Cardiac muscle cell (in vitro differentiated cells and primary cell): ENCODE measurements at regions not wholly inside any gene's neighbourhood (a gene's known extent, or its start where the extent isn't known, plus 50 kb on each side); places are given as distances from the start of the nearest gene placed in this dataset.

Experiments used
- DNase-seq, 2 donors: peaks; one replicate each; pipeline versions ENCODE4 v3.0.0 to v3.0.0-alpha.2; 2010 to 2017; ENCODE audit warnings: low read depth in 1 of 2, low spot score in 1 of 2
- H3K27ac ChIP-seq: fragments of 200-600 bp; sonication (generic); 2 replicates; pipeline ENCODE4 v1.5.1; 2016
- H3K27me3 ChIP-seq: fragments of 200-600 bp; sonication (generic); 2 replicates; pipeline ENCODE4 v1.6.0; 2016; ENCODE audit warnings: control low read depth
- H3K36me3 ChIP-seq: fragments of 200-600 bp; sonication (generic); 2 replicates; pipeline ENCODE4 v1.5.1; 2016; ENCODE audit warnings: control low read depth
- H3K4me1 ChIP-seq: fragments of 200-600 bp; sonication (generic); 2 replicates; pipeline ENCODE4 v1.8.1; 2017; ENCODE audit warnings: low read depth, mild to moderate bottlenecking, mixed run types
- H3K4me3 ChIP-seq: fragments of 200-600 bp; sonication (generic); 2 replicates; pipeline ENCODE4 v1.5.1; 2016; ENCODE audit warnings: mild to moderate bottlenecking
- H3K9me3 ChIP-seq: fragments of 200-600 bp; sonication (generic); 2 replicates; pipeline ENCODE4 v1.5.1; 2017; ENCODE audit warnings: low read depth, mild to moderate bottlenecking, control low read depth
- CTCF ChIP-seq: IDR thresholded peaks from 2 replicates; pipeline ENCODE4 v1.5.1; 2012; ENCODE audit warnings: low read depth, mild to moderate bottlenecking, low read length

- Histone ChIP-seq H3K27me3 (no peaks in the 10 kb centered on the region), H3K27ac (no peak overlapping the region), H3K4me3 (no peak overlapping the region), H3K4me1 (no peaks in the 10 kb centered on the region), H3K36me3 (no peaks in the 10 kb centered on the region), H3K9me3 (no peaks in the 10 kb centered on the region)
- TF ChIP-seq CTCF: no peak
- DNase-seq: no peak
Measured at GRCh38 chr1:4166713-4167112, 266.6 kb upstream of the C1orf174 start.

- Histone ChIP-seq H3K9me3 (no peaks in the 10 kb centered on the region), H3K4me1 (no peaks in the 10 kb centered on the region), H3K4me3 (no peak overlapping the region), H3K27ac (no peak overlapping the region), H3K27me3 (no peaks in the 10 kb centered on the region), H3K36me3 (no peaks in the 10 kb centered on the region)
- no peak for DNase-seq
- TF ChIP-seq CTCF: no peak
Measured at GRCh38 chr1:4169991-4170390, 269.9 kb upstream of the C1orf174 start.

- no peak for DNase-seq
- H3K27ac ChIP-seq: no peak overlapping the region
- no peaks in the 10 kb centered on the region for H3K4me1 ChIP-seq
- H3K9me3 ChIP-seq: no peaks in the 10 kb centered on the region
- H3K4me3 ChIP-seq: no peak overlapping the region
- no peaks in the 10 kb centered on the region for H3K36me3 ChIP-seq
- TF ChIP-seq CTCF: no peak
- H3K27me3 ChIP-seq: no peaks in the 10 kb centered on the region
Measured at GRCh38 chr1:4170548-4171340, 270.7 kb upstream of the C1orf174 start.

- no peak for DNase-seq
- Histone ChIP-seq H3K27ac (no peak overlapping the region), H3K36me3 (no peaks in the 10 kb centered on the region), H3K9me3 (no peaks in the 10 kb centered on the region), H3K4me3 (no peak overlapping the region), H3K27me3 (no peaks in the 10 kb centered on the region), H3K4me1 (no peaks in the 10 kb centered on the region)
- TF ChIP-seq CTCF: no peak
Measured at GRCh38 chr1:4171480-4172450, 271.7 kb upstream of the C1orf174 start.

- no peaks in the 10 kb centered on the region for H3K4me1 ChIP-seq
- no peak for DNase-seq
- H3K36me3 ChIP-seq: no peaks in the 10 kb centered on the region
- no peak for TF ChIP-seq CTCF
- H3K27me3 ChIP-seq: no peaks in the 10 kb centered on the region
- H3K9me3 ChIP-seq: no peaks in the 10 kb centered on the region
- H3K4me3 ChIP-seq: no peak overlapping the region
- H3K27ac ChIP-seq: no peak overlapping the region
Measured at GRCh38 chr1:4172644-4173599, 272.9 kb upstream of the C1orf174 start.
